NCI-H2029 (cell line): ENCODE measurements at regions not wholly inside any gene's neighbourhood (a gene's known extent, or its start where the extent isn't known, plus 50 kb on each side); places are given as distances from the start of the nearest gene placed in this dataset.

ENCODE experiments used
- DNase-seq: peaks from one replicate; lab custom pipeline; 2025; lab: John Stamatoyannopoulos, UW

- DNase-seq, result no peak
Measured at GRCh38 chr2:198213253-198213652, 408.9 kb downstream of the PLCL1 start.

DNA sequence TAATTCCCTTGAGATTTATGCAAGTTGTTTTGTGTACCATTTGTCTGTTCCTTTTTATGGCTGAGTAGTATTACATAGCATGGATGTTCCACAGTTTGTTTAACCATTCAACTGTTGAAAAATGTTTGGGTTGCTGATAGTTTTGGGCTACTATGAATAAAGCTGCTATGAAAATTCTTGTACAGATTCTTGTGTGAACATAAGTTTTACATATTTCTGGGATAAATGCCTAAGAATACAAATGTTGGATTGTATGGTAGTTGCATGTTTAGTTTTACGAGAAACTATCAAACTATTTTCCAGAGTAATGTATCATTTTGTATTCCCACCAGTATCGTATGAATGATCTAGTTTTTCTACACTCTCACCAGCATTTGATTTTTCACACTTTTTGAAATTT, 407.3 kb downstream of the PLCL1 start:
- no peak for DNase-seq

DNA sequence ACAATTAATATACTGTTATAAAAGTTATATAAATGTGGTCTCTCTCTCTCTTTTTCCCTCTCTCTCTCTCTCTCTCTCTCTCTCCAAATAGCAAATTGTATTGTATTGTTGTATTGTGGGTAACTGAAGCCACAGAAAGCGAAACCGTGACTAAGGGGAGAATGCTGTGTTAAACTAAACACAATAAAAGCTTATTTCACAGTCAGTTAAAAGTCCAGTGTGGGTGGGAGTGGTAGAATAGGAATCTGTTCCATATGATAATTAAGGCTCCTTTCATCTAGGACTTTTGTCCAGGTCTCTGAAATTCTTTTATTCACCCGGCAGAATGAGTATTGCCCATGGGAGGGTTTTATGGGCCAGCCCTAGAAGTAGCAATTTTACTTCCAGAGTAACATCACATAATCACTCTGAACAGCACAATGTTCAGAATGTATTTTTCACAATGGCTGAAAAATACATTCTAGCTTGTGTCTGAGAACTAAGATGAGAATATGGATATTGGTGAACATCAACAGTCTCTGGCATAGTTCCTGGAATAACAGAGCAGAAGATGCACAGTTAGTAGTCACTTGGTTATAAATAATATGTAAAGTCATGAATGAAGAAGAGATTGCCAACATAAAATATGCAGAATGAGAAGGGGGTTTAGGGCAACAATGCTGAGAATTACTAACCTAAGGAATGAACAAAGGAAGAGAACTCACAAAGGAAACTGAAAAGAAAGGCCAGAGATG, 399.1 kb downstream of the PLCL1 start:
- DNase-seq, result no peak
